Fibroblast of lung (primary cell): ENCODE measurements at regions not wholly inside any gene's neighbourhood (a gene's known extent, or its start where the extent isn't known, plus 50 kb on each side); places are given as distances from the start of the nearest gene placed in this dataset.

Source experiments
- DNase-seq, 2 donors: peaks; one replicate each; pipeline versions ENCODE4 v3.0.0 to v3.0.0-alpha.2; 2010; ENCODE audit warnings: low read depth in 2 of 2
- H2AFZ ChIP-seq: 2 replicates; pipeline ENCODE4 v1.5.1; 2012; ENCODE audit warnings: low read length, control low read depth, inconsistent platforms
- H3K27ac ChIP-seq: 2 replicates; pipeline ENCODE4 v1.5.1; 2011; ENCODE audit warnings: low read length, control low read depth; ENCODE audit not compliant: insufficient read depth
- H3K27me3 ChIP-seq: 2 replicates; pipeline ENCODE4 v1.5.1; 2011; ENCODE audit warnings: mild to moderate bottlenecking, low read length; ENCODE audit not compliant: control insufficient read depth, insufficient read depth
- H3K36me3 ChIP-seq: 2 replicates; pipeline ENCODE4 v1.5.1; 2011; ENCODE audit warnings: low read length; ENCODE audit not compliant: control insufficient read depth, insufficient read depth
- H3K4me1 ChIP-seq: 2 replicates; pipeline ENCODE4 v1.5.1; 2011; ENCODE audit warnings: low read length; ENCODE audit not compliant: control insufficient read depth, insufficient read depth; ENCODE audit errors: extremely low read depth
- H3K4me2 ChIP-seq: 2 replicates; pipeline ENCODE4 v1.5.1; 2011; ENCODE audit warnings: low read length, control low read depth; ENCODE audit not compliant: insufficient read depth; ENCODE audit errors: extremely low read depth
- H3K4me3 ChIP-seq, 4 experiments: fragments of 200-600 bp in 1 of 4; sonication (generic) in 1 of 4; replicated peaks in 1 of 4; 2 replicates each; pipeline ENCODE4 v1.5.1; 2011 to 2016; ENCODE audit warnings: low read length in 4 of 4, low read depth in 3 of 4, mild to moderate bottlenecking in 3 of 4, control low read depth in 2 of 4, inconsistent platforms in 1 of 4, mixed read lengths in 1 of 4; ENCODE audit not compliant: insufficient read depth in 1 of 4; ENCODE audit errors: control extremely low read depth in 1 of 4
- H3K79me2 ChIP-seq: 2 replicates; pipeline ENCODE4 v1.5.1; 2012; ENCODE audit warnings: mild to moderate bottlenecking, low read length, inconsistent platforms; ENCODE audit not compliant: control insufficient read depth, insufficient read depth
- H3K9ac ChIP-seq: 2 replicates; pipeline ENCODE4 v1.5.1; 2011; ENCODE audit warnings: mild to moderate bottlenecking, low read length, control low read depth; ENCODE audit not compliant: insufficient read depth
- H3K9me3 ChIP-seq: 2 replicates; pipeline ENCODE4 v1.5.1; 2012; ENCODE audit warnings: low read depth, low read length; ENCODE audit not compliant: control insufficient read depth, insufficient read depth
- H4K20me1 ChIP-seq: 2 replicates; pipeline ENCODE4 v1.5.1; 2011; ENCODE audit warnings: low read length; ENCODE audit not compliant: control insufficient read depth, insufficient read depth; ENCODE audit errors: extremely low read depth
- CTCF ChIP-seq, 2 donors: IDR thresholded peaks in 1 of 2; conservative IDR thresholded peaks in 1 of 2; 1 replicate in 1 of 2; 2 replicates in 1 of 2; pipeline ENCODE4 v1.5.1; 2011 to 2012; ENCODE audit warnings: low read length in 2 of 2, control low read depth in 1 of 2, inconsistent platforms in 1 of 2, low read depth in 1 of 2, mild to moderate bottlenecking in 1 of 2
- EZH2 ChIP-seq: IDR thresholded peaks from 2 replicates; pipeline ENCODE4 v1.5.1; 2012; ENCODE audit warnings: low read length, control low read depth, mild to moderate bottlenecking; ENCODE audit errors: missing control alignments

- no peaks in the 10 kb centered on the region for H3K27me3 ChIP-seq
- no peaks in the 10 kb centered on the region for H3K9me3 ChIP-seq
- no peak for DNase-seq
- no peak overlapping the region for H3K27ac ChIP-seq
- no peak overlapping the region for H2AFZ ChIP-seq
- H3K4me1 ChIP-seq = no peaks in the 10 kb centered on the region
- no peak overlapping the region for H3K4me2 ChIP-seq
- no peaks in the 10 kb centered on the region for H3K79me2 ChIP-seq
- no peak for TF ChIP-seq EZH2
- H3K4me3 ChIP-seq = no peak overlapping the region
- H3K9ac ChIP-seq = no peak overlapping the region
- no peaks in the 10 kb centered on the region for H3K36me3 ChIP-seq
- H4K20me1 ChIP-seq = no peaks in the 10 kb centered on the region
These were observed 176.7 kb upstream of the BTBD3 start for GRCh38 chr20:11740975-11741374.

- Histone ChIP-seq H2AFZ (no peak overlapping the region), H3K9ac (no peak overlapping the region), H3K36me3 (no peaks in the 10 kb centered on the region), H4K20me1 (no peaks in the 10 kb centered on the region), H3K4me2 (no peak overlapping the region), H3K27me3 (no peaks in the 10 kb centered on the region), H3K4me1 (no peaks in the 10 kb centered on the region), H3K79me2 (no peaks in the 10 kb centered on the region), H3K4me3 (no peak overlapping the region), H3K27ac (no peak overlapping the region), H3K9me3 (no peaks in the 10 kb centered on the region)
- no peak for DNase-seq
- TF ChIP-seq CTCF (conservative IDR thresholded peaks at IDR 0.05 in 1 of 2, IDR thresholded peaks at IDR 0.05 in 1 of 2; ENCODE audit: low read depth in 1 of 2, low read length in 2 of 2) (no peak), EZH2 (no peak)
These were observed 172.5 kb upstream of the BTBD3 start for GRCh38 chr20:11745145-11745544.

- H2AFZ ChIP-seq = no peak overlapping the region
- H3K4me1 ChIP-seq = no peaks in the 10 kb centered on the region
- H3K9me3 ChIP-seq = no peaks in the 10 kb centered on the region
- no peak for TF ChIP-seq CTCF (conservative IDR thresholded peaks at IDR 0.05 in 1 of 2, IDR thresholded peaks at IDR 0.05 in 1 of 2; ENCODE audit: low read depth in 1 of 2, low read length in 2 of 2)
- no peak for TF ChIP-seq EZH2
- H3K27ac ChIP-seq = no peak overlapping the region
- no peak overlapping the region for H3K4me3 ChIP-seq
- H3K4me2 ChIP-seq = no peak overlapping the region
- H3K36me3 ChIP-seq = no peaks in the 10 kb centered on the region
- no peaks in the 10 kb centered on the region for H3K27me3 ChIP-seq
- no peak overlapping the region for H3K9ac ChIP-seq
- no peaks in the 10 kb centered on the region for H3K79me2 ChIP-seq
- DNase-seq = no peak
- H4K20me1 ChIP-seq = no peaks in the 10 kb centered on the region
These were observed 169.3 kb upstream of the BTBD3 start for GRCh38 chr20:11748436-11748835.

- no peak for TF ChIP-seq EZH2
- TF ChIP-seq CTCF (conservative IDR thresholded peaks at IDR 0.05 in 1 of 2, IDR thresholded peaks at IDR 0.05 in 1 of 2; ENCODE audit: low read depth in 1 of 2, low read length in 2 of 2) = no peak
- Histone ChIP-seq H3K4me2 (no peak overlapping the region), H3K79me2 (no peaks in the 10 kb centered on the region), H4K20me1 (no peaks in the 10 kb centered on the region), H3K9me3 (no peaks in the 10 kb centered on the region), H3K4me1 (no peaks in the 10 kb centered on the region), H3K4me3 (no peak overlapping the region), H3K27me3 (no peaks in the 10 kb centered on the region), H3K9ac (no peak overlapping the region), H3K36me3 (no peaks in the 10 kb centered on the region), H2AFZ (no peak overlapping the region), H3K27ac (no peak overlapping the region)
- no peak for DNase-seq
These were observed 165.4 kb upstream of the BTBD3 start for GRCh38 chr20:11752336-11752735.
